ENCODE measurements at regions not wholly inside any gene's neighbourhood (a gene's known extent, or its start where the extent isn't known, plus 50 kb on each side); places are given as distances from the start of the nearest gene placed in this dataset.

DNA sequence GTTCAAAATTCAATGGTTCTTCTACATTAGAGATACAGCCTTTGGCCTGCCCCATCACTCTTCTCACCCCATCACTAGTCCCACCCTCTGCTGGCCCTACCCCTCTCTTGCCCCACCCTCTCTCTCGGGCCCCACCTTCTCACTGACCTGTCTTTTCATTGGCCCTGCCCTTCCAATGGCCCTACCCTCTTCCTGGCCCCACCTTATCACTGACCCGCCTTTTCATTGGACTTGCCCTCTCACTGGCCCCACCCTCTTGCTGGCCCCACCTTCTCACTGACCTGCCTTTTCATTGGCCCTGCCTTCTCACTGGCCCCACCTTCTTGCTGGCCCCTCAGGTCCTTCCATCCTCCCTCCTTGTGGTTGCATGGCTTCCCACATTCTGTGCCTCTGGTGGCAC, 107.2 kb upstream of the PLEKHG1 start:
- no peaks in the 10 kb centered on the region for H3K79me2 ChIP-seq (ENCODE audit: control insufficient read depth in 1 of 2, insufficient read depth in 2 of 2, low read length in 2 of 2)
- H3K4me1 ChIP-seq (replicated peaks in 1 of 4; ENCODE audit: control insufficient read depth in 3 of 4, insufficient read depth in 4 of 4, low read length in 3 of 4) = no peaks in the 10 kb centered on the region
- ChIA-PET POLR2A (ENCODE audit: partially characterized antibody) (no interaction called here), CTCF (ENCODE audit: partially characterized antibody) (interaction anchor here (1.0 to 1.2 kb wide), 2 partner anchors 11 to 82 kb away, joined by 3 to 4 read pairs; no protein-coding TSS in a partner anchor)
- FAIRE-seq (no peak), DNase-seq (ENCODE audit: low read depth in 1 of 2, low spot score in 2 of 2) (no peak)
- no peak overlapping the region for H3K18ac ChIP-seq (ENCODE audit: extremely low read depth, low read length)
- no peak overlapping the region for H4K91ac ChIP-seq (replicated peaks; ENCODE audit: insufficient read length, low read length)
- H3K4ac ChIP-seq (replicated peaks; ENCODE audit: insufficient read length, low read depth, low read length) = no peak overlapping the region
- H4K20me1 ChIP-seq (replicated peaks in 1 of 2; ENCODE audit: control insufficient read depth in 1 of 2, insufficient read depth in 2 of 2, low read length in 2 of 2) = no peaks in the 10 kb centered on the region
- H3K4me2 ChIP-seq (ENCODE audit: insufficient read depth in 1 of 2, low read depth in 2 of 2, low read length in 2 of 2) = no peak overlapping the region
- no peak overlapping the region for H3K9ac ChIP-seq (replicated peaks in 1 of 4; ENCODE audit: extremely low read depth in 1 of 4, low read depth in 3 of 4, low read length in 3 of 4)
- no peak overlapping the region for H3K14ac ChIP-seq (ENCODE audit: insufficient read length)
- no peak overlapping the region for H3K27ac ChIP-seq (ENCODE audit: low read depth, low read length)
- H3K36me3 ChIP-seq (ENCODE audit: control insufficient read depth in 2 of 4, insufficient read depth in 4 of 4, low read length in 3 of 4) = no peaks in the 10 kb centered on the region
- no peak overlapping the region for H4K8ac ChIP-seq (ENCODE audit: extremely low read depth, insufficient read depth, low read length)
- no peak overlapping the region for H2BK120ac ChIP-seq (replicated peaks; ENCODE audit: low read depth, low read length)
- H3K23ac ChIP-seq (ENCODE audit: insufficient read length) = no peak overlapping the region
- no peak overlapping the region for H2BK20ac ChIP-seq (ENCODE audit: low read length)
- peaks cover 2% of the 10 kb centered on the region in 2 experiments; a peak in 2 of 4 replicates for H3K9me3 ChIP-seq (ENCODE audit: insufficient read depth in 2 of 2, low read depth in 1 of 2, low read length in 1 of 2)
- H3K27me3 ChIP-seq (replicated peaks in 1 of 4; ENCODE audit: control insufficient read depth in 3 of 4, extremely low read depth in 1 of 4, insufficient read depth in 3 of 4, low read length in 3 of 4) = no peaks in the 10 kb centered on the region
- no peak overlapping the region for H2BK15ac ChIP-seq (ENCODE audit: low read length)
- no peak overlapping the region for H3K4me3 ChIP-seq (ENCODE audit: extremely low read depth in 1 of 4, insufficient read depth in 2 of 4, low read depth in 3 of 4, low read length in 4 of 4)
- no peak overlapping the region for H3K56ac ChIP-seq (replicated peaks; ENCODE audit: insufficient read length, low read depth, low read length)
- no peak overlapping the region for H2BK5ac ChIP-seq (ENCODE audit: low read depth, low read length)
- H2AFZ ChIP-seq (ENCODE audit: low read length) = no peak overlapping the region
- no peak overlapping the region for H2BK12ac ChIP-seq (ENCODE audit: low read depth, low read length)
- no peak overlapping the region for H2AK5ac ChIP-seq (ENCODE audit: low read depth, low read length)
- H3K79me1 ChIP-seq (ENCODE audit: low read depth, low read length) = no peaks in the 10 kb centered on the region
- H3K23me2 ChIP-seq (ENCODE audit: low read depth, low read length) = no peaks in the 10 kb centered on the region
- no peak overlapping the region for H4K5ac ChIP-seq (ENCODE audit: insufficient read length, low read depth, low read length)
- 74% methylated on average over 2 of the region's 2 CpGs; no CpG with 5 or more reads in 1 of the 2 experiments for WGBS, 2 experiments (ENCODE audit: extremely low coverage in 1 of 2, insufficient coverage in 1 of 2, insufficient read length in 1 of 2, insufficient replicate concordance in 2 of 2, low coverage in 1 of 2, low lambda C conversion rate in 2 of 2, missing lambda C conversion rate in 1 of 2)
- TF ChIP-seq SAP30 (IDR thresholded peaks at IDR 0.05; ENCODE audit: insufficient read depth, insufficient replicate concordance, low read length) (no peak), TAF7 (optimal IDR thresholded peaks at IDR 0.05; ENCODE audit: borderline replicate concordance, low read depth, low read length) (no peak), RAD21 (IDR thresholded peaks at IDR 0.05 in 1 of 2, conservative IDR thresholded peaks at IDR 0.05 in 1 of 2; ENCODE audit: low read depth in 2 of 2, low read length in 2 of 2) (no peak), ASH2L (IDR thresholded peaks at IDR 0.05; ENCODE audit: low read length) (no peak), RFX5 (IDR thresholded peaks at IDR 0.05; ENCODE audit: borderline replicate concordance, low read depth, low read length) (no peak), JUN (IDR thresholded peaks at IDR 0.05; ENCODE audit: low read depth, low read length) (no peak), TAF1 (IDR thresholded peaks at IDR 0.05; ENCODE audit: low read depth, low read length) (no peak), BCL11A (IDR thresholded peaks at IDR 0.05; ENCODE audit: low read depth in 2 of 2, low read length in 2 of 2) (no peak), SRF (IDR thresholded peaks at IDR 0.05; ENCODE audit: low read depth, low read length) (no peak)

Data from H1 (cell line).